ENCODE measurements at regions not wholly inside any gene's neighbourhood (a gene's known extent, or its start where the extent isn't known, plus 50 kb on each side); places are given as distances from the start of the nearest gene placed in this dataset.

DNA sequence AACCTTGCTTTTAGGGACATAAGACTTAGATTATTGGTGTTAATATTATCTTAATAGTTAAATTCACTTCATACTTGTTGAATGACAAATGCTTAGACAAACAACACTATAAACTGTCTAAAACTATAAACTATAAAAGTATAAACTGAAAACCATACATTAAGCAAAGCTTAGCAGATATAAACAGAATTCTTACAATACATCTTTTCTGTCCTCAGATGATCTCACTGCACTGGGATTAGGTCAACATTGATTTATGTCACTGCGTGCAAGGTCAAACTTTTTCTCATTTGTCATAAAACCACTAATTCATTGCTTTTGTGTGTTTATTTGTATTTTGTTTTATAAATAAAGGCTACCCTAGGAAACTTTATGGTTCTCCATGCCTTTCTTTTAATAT, 1491.8 kb downstream of the NCAM2 start:
- Histone ChIP-seq H3K27me3 (ENCODE audit: control insufficient read depth, insufficient read depth, low read length) (no peaks in the 10 kb centered on the region), H3K4me3 (ENCODE audit: low read depth, low read length) (no peak overlapping the region), H3K4me1 (ENCODE audit: control insufficient read depth, insufficient read depth, low read length) (no peaks in the 10 kb centered on the region), H3K27ac (ENCODE audit: low read depth, low read length) (no peak overlapping the region), H3K36me3 (ENCODE audit: control insufficient read depth, insufficient read depth, low read length) (no peaks in the 10 kb centered on the region), H3K9me3 (ENCODE audit: control insufficient read depth, insufficient read depth, low read length) (peaks cover 1% of the 10 kb centered on the region)
- WGBS (ENCODE audit: insufficient coverage) = no CpG with 5 or more reads among the region's 1 CpG
- no peak for DNase-seq (ENCODE audit: low read depth in 4 of 6, low spot score in 6 of 6)

DNA sequence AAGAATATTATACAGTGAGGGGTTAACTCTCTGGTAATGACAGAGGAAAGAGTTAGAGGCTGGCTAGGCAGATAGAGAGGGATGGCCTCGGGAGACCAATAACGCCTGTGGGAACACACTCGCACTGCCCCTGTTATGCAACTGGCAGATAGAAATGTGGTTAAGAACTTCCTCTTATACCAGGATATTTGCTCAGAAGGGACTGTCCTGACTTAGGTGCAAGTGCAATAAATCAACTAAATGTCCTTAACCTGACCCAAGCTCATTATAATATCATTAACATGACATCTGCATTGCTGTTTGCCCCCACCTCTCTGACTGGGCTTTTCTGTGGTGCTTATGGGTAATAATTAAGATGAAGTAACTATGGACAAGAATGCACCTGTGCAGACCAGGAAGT, 1518.0 kb downstream of the NCAM2 start:
- 100% methylated on average over 1 of the region's 3 CpGs for WGBS (ENCODE audit: insufficient coverage)
- Histone ChIP-seq H3K27ac (ENCODE audit: low read depth, low read length) (no peak overlapping the region), H3K27me3 (ENCODE audit: control insufficient read depth, insufficient read depth, low read length) (no peaks in the 10 kb centered on the region), H3K36me3 (ENCODE audit: control insufficient read depth, insufficient read depth, low read length) (no peaks in the 10 kb centered on the region), H3K9me3 (ENCODE audit: control insufficient read depth, insufficient read depth, low read length) (no peaks in the 10 kb centered on the region), H3K4me1 (ENCODE audit: control insufficient read depth, insufficient read depth, low read length) (no peaks in the 10 kb centered on the region), H3K4me3 (ENCODE audit: low read depth, low read length) (no peak overlapping the region)
- DNase-seq (ENCODE audit: low read depth in 4 of 6, low spot score in 6 of 6) = no peak

DNA sequence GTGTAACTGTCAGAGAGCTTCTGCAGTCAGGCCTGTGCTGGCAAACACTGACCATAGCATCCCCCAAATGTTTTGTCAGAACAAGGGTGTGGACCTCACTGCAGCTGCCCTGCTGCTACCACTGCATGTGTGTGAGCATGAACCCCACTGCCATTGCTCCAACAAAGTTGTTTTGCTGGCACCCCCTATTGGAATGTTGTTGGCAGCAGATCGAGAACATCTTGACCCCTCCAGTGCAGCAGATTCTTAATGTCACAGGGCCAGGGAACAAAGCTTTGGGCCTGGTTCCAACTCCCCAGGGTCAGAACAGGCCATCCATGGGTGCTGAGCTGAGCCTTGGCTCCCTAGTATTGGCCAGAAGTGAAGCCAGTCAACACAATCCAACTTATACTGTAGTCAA, 1537.4 kb downstream of the NCAM2 start:
- WGBS (ENCODE audit: insufficient coverage) = 69% methylated on average over 1 of the region's 1 CpG

GRCh38 chr21:22536509-22536908, 1538.3 kb downstream of the NCAM2 start:
- no peaks in the 10 kb centered on the region for H3K27me3 ChIP-seq (ENCODE audit: control insufficient read depth, insufficient read depth, low read length)
- no peak overlapping the region for H3K27ac ChIP-seq (ENCODE audit: low read depth, low read length)
- no peaks in the 10 kb centered on the region for H3K36me3 ChIP-seq (ENCODE audit: control insufficient read depth, insufficient read depth, low read length)
- H3K4me1 ChIP-seq (ENCODE audit: control insufficient read depth, insufficient read depth, low read length) = no peaks in the 10 kb centered on the region
- H3K4me3 ChIP-seq (ENCODE audit: low read depth, low read length) = no peak overlapping the region
- DNase-seq (ENCODE audit: low read depth in 4 of 6, low spot score in 6 of 6) = no peak
- no peaks in the 10 kb centered on the region for H3K9me3 ChIP-seq (ENCODE audit: control insufficient read depth, insufficient read depth, low read length)

More for the DNA sequence above, 1537.4 kb downstream of the NCAM2 start:
- no peaks in the 10 kb centered on the region for H3K4me1 ChIP-seq (ENCODE audit: control insufficient read depth, insufficient read depth, low read length)
- no peak overlapping the region for H3K27ac ChIP-seq (ENCODE audit: low read depth, low read length)
- H3K36me3 ChIP-seq (ENCODE audit: control insufficient read depth, insufficient read depth, low read length) = no peaks in the 10 kb centered on the region
- no peak for DNase-seq (ENCODE audit: low read depth in 4 of 6, low spot score in 6 of 6)
- no peak overlapping the region for H3K4me3 ChIP-seq (ENCODE audit: low read depth, low read length)
- H3K9me3 ChIP-seq (ENCODE audit: control insufficient read depth, insufficient read depth, low read length) = no peaks in the 10 kb centered on the region
- H3K27me3 ChIP-seq (ENCODE audit: control insufficient read depth, insufficient read depth, low read length) = no peaks in the 10 kb centered on the region

GRCh38 chr21:22544747-22545146, 1546.5 kb downstream of the NCAM2 start:
- H3K27ac ChIP-seq (ENCODE audit: low read depth, low read length) = no peak overlapping the region

GRCh38 chr21:22552390-22552789, 1554.2 kb downstream of the NCAM2 start:
- Histone ChIP-seq H3K27ac (ENCODE audit: low read depth, low read length) (no peak overlapping the region), H3K36me3 (ENCODE audit: control insufficient read depth, insufficient read depth, low read length) (no peaks in the 10 kb centered on the region), H3K4me3 (ENCODE audit: low read depth, low read length) (no peak overlapping the region), H3K4me1 (ENCODE audit: control insufficient read depth, insufficient read depth, low read length) (no peaks in the 10 kb centered on the region), H3K9me3 (ENCODE audit: control insufficient read depth, insufficient read depth, low read length) (no peaks in the 10 kb centered on the region), H3K27me3 (ENCODE audit: control insufficient read depth, insufficient read depth, low read length) (no peaks in the 10 kb centered on the region)
- no peak for DNase-seq (ENCODE audit: low read depth in 4 of 6, low spot score in 6 of 6)

More at GRCh38 chr21:22544747-22545146, 1546.5 kb downstream of the NCAM2 start:
- no peaks in the 10 kb centered on the region for H3K36me3 ChIP-seq (ENCODE audit: control insufficient read depth, insufficient read depth, low read length)
- WGBS (ENCODE audit: insufficient coverage) = no CpG with 5 or more reads among the region's 2 CpGs
- no peak overlapping the region for H3K4me3 ChIP-seq (ENCODE audit: low read depth, low read length)
- no peaks in the 10 kb centered on the region for H3K27me3 ChIP-seq (ENCODE audit: control insufficient read depth, insufficient read depth, low read length)
- H3K9me3 ChIP-seq (ENCODE audit: control insufficient read depth, insufficient read depth, low read length) = no peaks in the 10 kb centered on the region
- no peak for DNase-seq (ENCODE audit: low read depth in 4 of 6, low spot score in 6 of 6)
- no peaks in the 10 kb centered on the region for H3K4me1 ChIP-seq (ENCODE audit: control insufficient read depth, insufficient read depth, low read length)

DNA sequence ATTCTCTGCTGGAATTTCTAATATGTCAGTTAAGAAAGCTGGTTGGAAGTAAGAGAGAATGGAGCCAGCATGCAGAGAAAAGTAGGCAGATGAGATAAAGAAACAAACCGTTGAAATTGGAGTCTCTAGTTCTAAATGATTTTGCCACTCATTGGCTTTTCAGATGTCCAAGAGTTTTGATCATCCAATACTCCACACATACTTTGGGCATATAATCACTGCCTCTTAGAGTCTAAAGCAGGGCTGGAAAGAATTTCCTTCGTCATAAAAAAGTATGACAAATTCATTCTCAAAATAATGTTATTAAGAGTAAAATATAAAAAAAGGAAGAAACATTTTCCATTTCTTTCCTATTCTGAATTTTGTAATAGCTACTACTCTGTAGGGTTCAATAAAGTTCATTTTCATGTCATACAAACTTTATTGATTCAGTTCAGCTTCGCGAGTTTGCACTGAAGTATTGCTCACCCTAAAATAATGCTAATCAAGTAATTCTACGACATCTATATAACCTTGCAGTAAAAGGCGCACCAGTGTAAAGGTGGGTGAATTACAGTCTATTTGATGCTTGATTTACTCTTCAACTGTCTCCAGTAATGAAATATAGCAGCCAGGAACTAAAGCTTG, 1556.6 kb downstream of the NCAM2 start:
- Histone ChIP-seq H3K4me1 (ENCODE audit: control insufficient read depth, insufficient read depth, low read length) (no peaks in the 10 kb centered on the region), H3K36me3 (ENCODE audit: control insufficient read depth, insufficient read depth, low read length) (no peaks in the 10 kb centered on the region), H3K4me3 (ENCODE audit: low read depth, low read length) (no peak overlapping the region), H3K27ac (ENCODE audit: low read depth, low read length) (no peak overlapping the region), H3K27me3 (ENCODE audit: control insufficient read depth, insufficient read depth, low read length) (no peaks in the 10 kb centered on the region), H3K9me3 (ENCODE audit: control insufficient read depth, insufficient read depth, low read length) (no peaks in the 10 kb centered on the region)
- DNase-seq (ENCODE audit: low read depth in 4 of 6, low spot score in 6 of 6) = no peak
- WGBS (ENCODE audit: insufficient coverage) = no CpG with 5 or more reads among the region's 6 CpGs

DNA sequence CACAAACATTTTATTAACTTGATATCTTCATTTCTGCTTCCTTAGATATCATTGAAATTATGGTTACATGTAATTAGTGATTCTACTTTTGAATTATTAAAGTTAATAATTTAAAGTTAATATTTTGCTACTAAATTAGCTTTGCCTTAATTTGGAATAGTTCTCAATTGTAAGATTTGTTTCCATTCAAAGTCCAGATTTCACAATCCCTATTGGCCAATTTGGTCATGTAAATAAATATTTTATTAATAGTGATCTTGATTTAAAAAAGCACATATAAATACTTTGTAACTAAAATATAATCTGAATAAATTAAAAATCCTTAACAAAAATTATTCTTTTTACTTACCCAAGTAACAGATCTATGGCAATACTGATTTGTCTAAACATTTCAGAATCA, 1558.6 kb downstream of the NCAM2 start:
- H3K4me3 ChIP-seq (ENCODE audit: low read depth, low read length) = no peak overlapping the region
- no peaks in the 10 kb centered on the region for H3K4me1 ChIP-seq (ENCODE audit: control insufficient read depth, insufficient read depth, low read length)
- no peak for DNase-seq (ENCODE audit: low read depth in 4 of 6, low spot score in 6 of 6)
- H3K36me3 ChIP-seq (ENCODE audit: control insufficient read depth, insufficient read depth, low read length) = no peaks in the 10 kb centered on the region
- no peak overlapping the region for H3K27ac ChIP-seq (ENCODE audit: low read depth, low read length)
- no peaks in the 10 kb centered on the region for H3K9me3 ChIP-seq (ENCODE audit: control insufficient read depth, insufficient read depth, low read length)
- no peaks in the 10 kb centered on the region for H3K27me3 ChIP-seq (ENCODE audit: control insufficient read depth, insufficient read depth, low read length)

- no peak for DNase-seq (ENCODE audit: low read depth in 4 of 6, low spot score in 6 of 6)
- H3K36me3 ChIP-seq (ENCODE audit: control insufficient read depth, insufficient read depth, low read length) = no peaks in the 10 kb centered on the region
- no peak overlapping the region for H3K4me3 ChIP-seq (ENCODE audit: low read depth, low read length)
- H3K27ac ChIP-seq (ENCODE audit: low read depth, low read length) = no peak overlapping the region
- H3K4me1 ChIP-seq (ENCODE audit: control insufficient read depth, insufficient read depth, low read length) = no peaks in the 10 kb centered on the region
- 96% methylated on average over 13 of the region's 16 CpGs for WGBS (ENCODE audit: insufficient coverage)
- H3K27me3 ChIP-seq (ENCODE audit: control insufficient read depth, insufficient read depth, low read length) = no peaks in the 10 kb centered on the region
- no peaks in the 10 kb centered on the region for H3K9me3 ChIP-seq (ENCODE audit: control insufficient read depth, insufficient read depth, low read length)
Observed at GRCh38 chr21:22561946-22562345, 1563.7 kb downstream of the NCAM2 start.

DNA sequence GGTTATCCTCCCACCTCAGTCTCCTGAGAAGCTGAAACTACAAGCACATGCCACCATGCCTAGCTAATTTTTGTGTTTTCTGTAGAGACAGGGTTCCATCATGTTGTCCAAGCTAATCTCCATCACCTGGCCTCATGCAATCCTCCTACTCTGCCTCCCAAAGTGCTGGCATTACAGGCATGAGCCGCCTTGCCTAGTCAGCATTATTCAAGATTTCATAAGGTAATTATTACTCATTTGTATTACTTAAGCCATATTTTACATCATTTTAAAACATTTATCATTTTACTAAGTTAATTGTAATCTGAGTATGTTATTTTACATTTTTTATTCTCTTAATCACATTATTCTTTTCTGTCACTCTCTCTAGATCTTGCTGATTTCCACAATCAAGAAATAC, 1575.6 kb downstream of the NCAM2 start:
- no CpG with 5 or more reads among the region's 1 CpG for WGBS (ENCODE audit: insufficient coverage)
- DNase-seq (ENCODE audit: low read depth in 4 of 6, low spot score in 6 of 6) = no peak
- no peak overlapping the region for H3K27ac ChIP-seq (ENCODE audit: low read depth, low read length)
- no peak overlapping the region for H3K4me3 ChIP-seq (ENCODE audit: low read depth, low read length)
- H3K27me3 ChIP-seq (ENCODE audit: control insufficient read depth, insufficient read depth, low read length) = no peaks in the 10 kb centered on the region
- no peaks in the 10 kb centered on the region for H3K4me1 ChIP-seq (ENCODE audit: control insufficient read depth, insufficient read depth, low read length)
- H3K36me3 ChIP-seq (ENCODE audit: control insufficient read depth, insufficient read depth, low read length) = no peaks in the 10 kb centered on the region
- H3K9me3 ChIP-seq (ENCODE audit: control insufficient read depth, insufficient read depth, low read length) = no peaks in the 10 kb centered on the region

Measured in spinal cord (tissue), 9 donors.